ENCODE measurements at regions not wholly inside any gene's neighbourhood (a gene's known extent, or its start where the extent isn't known, plus 50 kb on each side); places are given as distances from the start of the nearest gene placed in this dataset.

DNA sequence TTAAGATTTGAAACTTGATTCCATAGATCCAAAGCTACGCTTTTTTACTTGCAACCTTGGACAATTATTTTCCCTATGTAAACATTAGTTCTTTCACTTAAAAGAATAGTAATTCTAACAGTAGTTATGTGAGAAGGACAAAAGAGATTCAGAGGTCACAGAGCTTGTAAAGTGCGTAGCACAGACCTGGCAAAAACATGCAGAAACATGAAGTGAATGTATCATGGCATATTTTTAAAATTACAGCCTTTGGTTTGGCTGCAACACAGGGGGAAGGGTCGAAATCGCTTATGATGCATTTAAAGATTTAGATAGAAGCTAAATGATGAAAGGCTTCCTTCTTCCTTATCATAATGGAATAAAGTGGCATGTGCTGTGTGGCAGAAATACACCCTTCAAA lies 1068.8 kb downstream of the ARAP2 start:
- TF ChIP-seq, protein P1, sequence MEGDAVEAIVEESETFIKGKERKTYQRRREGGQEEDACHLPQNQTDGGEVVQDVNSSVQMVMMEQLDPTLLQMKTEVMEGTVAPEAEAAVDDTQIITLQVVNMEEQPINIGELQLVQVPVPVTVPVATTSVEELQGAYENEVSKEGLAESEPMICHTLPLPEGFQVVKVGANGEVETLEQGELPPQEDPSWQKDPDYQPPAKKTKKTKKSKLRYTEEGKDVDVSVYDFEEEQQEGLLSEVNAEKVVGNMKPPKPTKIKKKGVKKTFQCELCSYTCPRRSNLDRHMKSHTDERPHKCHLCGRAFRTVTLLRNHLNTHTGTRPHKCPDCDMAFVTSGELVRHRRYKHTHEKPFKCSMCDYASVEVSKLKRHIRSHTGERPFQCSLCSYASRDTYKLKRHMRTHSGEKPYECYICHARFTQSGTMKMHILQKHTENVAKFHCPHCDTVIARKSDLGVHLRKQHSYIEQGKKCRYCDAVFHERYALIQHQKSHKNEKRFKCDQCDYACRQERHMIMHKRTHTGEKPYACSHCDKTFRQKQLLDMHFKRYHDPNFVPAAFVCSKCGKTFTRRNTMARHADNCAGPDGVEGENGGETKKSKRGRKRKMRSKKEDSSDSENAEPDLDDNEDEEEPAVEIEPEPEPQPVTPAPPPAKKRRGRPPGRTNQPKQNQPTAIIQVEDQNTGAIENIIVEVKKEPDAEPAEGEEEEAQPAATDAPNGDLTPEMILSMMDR (IDR thresholded peaks at IDR 0.05; ENCODE audit: insufficient read depth, low read length, poor library complexity, severe bottlenecking), result no peak
- Histone ChIP-seq H3K27me3 (replicated peaks; ENCODE audit: control insufficient read depth, insufficient read depth, low read length) (no peaks in the 10 kb centered on the region), H3K36me3 (ENCODE audit: control insufficient read depth, insufficient read depth, low read length) (no peaks in the 10 kb centered on the region), H3K4me3 (replicated peaks; ENCODE audit: low read depth, low read length) (no peak overlapping the region)
- no peak for DNase-seq (ENCODE audit: extremely low read depth, insufficient read length)

DNA sequence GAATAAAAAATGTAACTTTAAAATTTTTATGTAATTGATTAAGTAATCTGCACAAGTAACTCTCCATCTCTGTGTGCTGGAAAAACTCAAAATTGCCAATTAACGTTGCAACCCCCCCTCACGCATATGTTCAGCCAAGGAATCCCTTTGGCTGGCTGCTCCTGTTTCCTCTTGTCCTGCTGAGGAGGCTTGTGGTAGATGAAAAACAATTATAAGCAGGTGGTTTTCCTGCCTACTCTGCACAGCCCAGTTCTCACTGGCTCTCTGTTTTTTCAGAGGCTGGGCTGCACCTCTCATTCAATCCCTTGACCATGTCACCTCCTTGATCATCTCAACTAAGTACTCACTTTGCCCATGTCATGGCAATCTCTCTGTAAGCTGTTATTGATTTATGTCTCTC lies 1068.4 kb downstream of the ARAP2 start:
- Histone ChIP-seq H3K4me3 (replicated peaks; ENCODE audit: low read depth, low read length) (no peak overlapping the region), H3K36me3 (ENCODE audit: control insufficient read depth, insufficient read depth, low read length) (no peaks in the 10 kb centered on the region), H3K27me3 (replicated peaks; ENCODE audit: control insufficient read depth, insufficient read depth, low read length) (no peaks in the 10 kb centered on the region)
- no peak for DNase-seq (ENCODE audit: extremely low read depth, insufficient read length)
- TF ChIP-seq, protein P1 (IDR thresholded peaks at IDR 0.05; ENCODE audit: insufficient read depth, low read length, poor library complexity, severe bottlenecking), result no peak

DNA sequence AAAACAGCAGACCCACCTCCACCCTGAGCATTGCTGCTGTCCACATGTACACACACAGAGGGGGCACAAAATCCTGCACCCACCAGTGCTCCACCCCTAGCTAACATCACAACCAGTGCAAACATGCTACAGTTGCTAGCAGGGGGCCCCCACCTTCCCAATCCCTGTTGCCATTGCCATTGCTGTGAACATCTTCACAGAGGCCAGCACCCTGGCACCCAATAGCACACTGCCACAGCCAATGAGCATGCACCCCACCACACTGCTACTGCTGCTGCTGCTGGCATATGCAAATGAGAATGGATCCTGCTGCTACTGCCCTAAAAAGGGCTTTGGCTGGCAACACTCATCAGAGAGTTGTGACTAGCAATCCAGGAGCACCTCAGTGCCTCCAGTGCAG lies 1061.9 kb downstream of the ARAP2 start:
- Histone ChIP-seq H3K36me3 (ENCODE audit: control insufficient read depth, insufficient read depth, low read length) (no peaks in the 10 kb centered on the region), H3K27me3 (replicated peaks; ENCODE audit: control insufficient read depth, insufficient read depth, low read length) (no peaks in the 10 kb centered on the region)
- DNase-seq (ENCODE audit: extremely low read depth, insufficient read length), result no peak

DNA sequence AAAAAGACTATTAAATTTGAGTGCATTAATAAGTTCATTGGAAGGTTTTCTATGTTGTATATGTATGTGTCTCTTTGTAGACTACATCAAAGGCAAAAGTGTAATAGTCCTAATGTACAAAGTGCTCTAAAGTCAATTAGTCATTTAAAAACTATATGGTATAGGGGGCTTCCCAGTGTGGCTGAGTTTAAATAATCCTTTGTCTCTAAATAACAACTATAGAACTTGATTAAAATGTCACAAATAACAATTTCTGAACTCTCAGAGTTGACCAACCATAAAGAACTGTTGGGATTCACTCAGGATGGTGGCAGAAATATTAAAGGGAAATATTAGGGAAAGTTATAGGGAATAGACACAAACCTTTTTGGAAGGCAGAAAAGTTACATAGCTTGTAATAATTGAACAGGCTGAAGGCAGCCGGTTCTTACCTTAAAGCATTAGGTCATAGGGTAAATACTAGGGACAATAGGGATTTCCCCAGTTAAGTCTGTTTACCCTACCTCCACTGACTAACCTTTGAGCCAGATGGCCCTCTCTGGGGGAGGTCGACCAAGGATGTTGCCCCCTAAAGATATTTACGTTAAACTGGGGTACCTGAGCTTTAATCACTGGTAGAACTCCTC lies 1054.2 kb downstream of the ARAP2 start:
- TF ChIP-seq, protein P1 (IDR thresholded peaks at IDR 0.05; ENCODE audit: insufficient read depth, low read length, poor library complexity, severe bottlenecking), result no peak
- Histone ChIP-seq H3K4me3 (replicated peaks; ENCODE audit: low read depth, low read length) (no peak overlapping the region), H3K36me3 (ENCODE audit: control insufficient read depth, insufficient read depth, low read length) (no peaks in the 10 kb centered on the region), H3K27me3 (replicated peaks; ENCODE audit: control insufficient read depth, insufficient read depth, low read length) (no peaks in the 10 kb centered on the region)
- DNase-seq (ENCODE audit: extremely low read depth, insufficient read length), result no peak

More for the DNA sequence above, 1061.9 kb downstream of the ARAP2 start:
- TF ChIP-seq, protein P1 (IDR thresholded peaks at IDR 0.05; ENCODE audit: insufficient read depth, low read length, poor library complexity, severe bottlenecking), result no peak
- H3K4me3 ChIP-seq (replicated peaks; ENCODE audit: low read depth, low read length), result no peak overlapping the region

DNA sequence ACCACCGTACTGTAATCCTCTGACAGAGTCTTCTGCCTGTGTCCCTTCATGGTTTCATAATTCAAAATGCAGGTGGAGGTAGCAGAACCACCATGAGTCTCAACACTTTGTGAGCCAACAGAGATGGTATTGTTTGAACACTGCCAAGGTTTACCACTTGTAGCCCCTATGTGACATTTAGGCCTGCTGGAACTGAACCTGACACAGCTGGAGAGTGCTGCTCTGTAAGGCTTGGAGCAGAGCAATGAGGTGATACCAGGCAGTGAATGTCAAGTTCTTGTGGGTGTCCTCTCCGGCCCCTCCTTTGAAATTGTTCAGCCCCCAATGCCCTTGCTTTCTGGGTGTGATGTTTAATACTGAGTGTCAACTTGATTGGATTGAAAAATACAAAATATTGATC lies 1042.9 kb downstream of the ARAP2 start:
- DNase-seq (ENCODE audit: extremely low read depth, insufficient read length), result no peak
- TF ChIP-seq, protein P1 (IDR thresholded peaks at IDR 0.05; ENCODE audit: insufficient read depth, low read length, poor library complexity, severe bottlenecking), result no peak
- Histone ChIP-seq H3K36me3 (ENCODE audit: control insufficient read depth, insufficient read depth, low read length) (no peaks in the 10 kb centered on the region), H3K4me3 (replicated peaks; ENCODE audit: low read depth, low read length) (no peak overlapping the region), H3K27me3 (replicated peaks; ENCODE audit: control insufficient read depth, insufficient read depth, low read length) (no peaks in the 10 kb centered on the region)

DNA sequence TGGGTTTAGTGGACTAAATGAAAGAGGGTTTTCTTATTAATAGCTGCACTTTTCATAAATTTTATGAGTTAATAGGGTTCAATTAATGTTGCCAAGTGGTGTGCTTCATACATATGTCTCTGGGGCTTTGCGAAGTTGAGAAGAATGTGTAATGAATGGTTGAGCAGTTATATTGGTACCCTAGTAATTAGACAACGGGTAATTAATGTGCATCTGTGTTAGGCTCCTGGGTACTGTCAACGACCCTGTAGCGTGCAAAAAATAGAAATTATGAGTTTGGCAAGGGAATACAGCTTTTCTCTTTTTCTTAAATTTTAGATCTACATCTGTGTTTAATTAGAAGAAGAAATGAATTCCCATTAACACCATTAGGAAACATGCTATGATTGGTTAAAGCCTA lies 1027.7 kb downstream of the ARAP2 start:
- Histone ChIP-seq H3K27me3 (replicated peaks; ENCODE audit: control insufficient read depth, insufficient read depth, low read length) (no peaks in the 10 kb centered on the region), H3K4me3 (replicated peaks; ENCODE audit: low read depth, low read length) (no peak overlapping the region), H3K36me3 (ENCODE audit: control insufficient read depth, insufficient read depth, low read length) (no peaks in the 10 kb centered on the region)
- TF ChIP-seq, protein P1 (IDR thresholded peaks at IDR 0.05; ENCODE audit: insufficient read depth, low read length, poor library complexity, severe bottlenecking), result no peak
- no peak for DNase-seq (ENCODE audit: extremely low read depth, insufficient read length)
